Adrenal gland (tissue), 5 donors: ENCODE measurements at regions not wholly inside any gene's neighbourhood (a gene's known extent, or its start where the extent isn't known, plus 50 kb on each side); places are given as distances from the start of the nearest gene placed in this dataset.

Experiments used
- CTCF ChIP-seq, 6 experiments: fragments of 450-650 bp in 4 of 6; fragments of 200-600 bp in 2 of 6; sonication (generic) in 1 of 6; IDR thresholded peaks; 1 replicate in 5 of 6; 2 replicates in 1 of 6; pipeline versions ENCODE4 v1.5.1 to v1.8.0; 2016 to 2021; ENCODE audit warnings: antibody characterized with exemption in 6 of 6, mild to moderate bottlenecking in 2 of 6, moderate library complexity in 1 of 6
- POLR2A ChIP-seq, 2 donors: fragments of 450-650 bp; IDR thresholded peaks; one replicate each; pipeline ENCODE4 v1.6.1; 2017; ENCODE audit warnings: antibody characterized with exemption in 2 of 2, mild to moderate bottlenecking in 2 of 2, moderate library complexity in 1 of 2
- donor health status: DM: no; HTN: no; CAD: no.

- TF ChIP-seq POLR2A (IDR thresholded peaks at IDR 0.05) (no peak), CTCF (IDR thresholded peaks at IDR 0.05) (no peak)
Observed at GRCh38 chr14:101634202-101634849, 73.0 kb downstream of the DIO3 start.
